G401 (cell line): ENCODE measurements at regions not wholly inside any gene's neighbourhood (a gene's known extent, or its start where the extent isn't known, plus 50 kb on each side); places are given as distances from the start of the nearest gene placed in this dataset.
"Not testable (repeated sequence)": the region's sequence is repeated elsewhere in the genome, so short reads cannot be mapped to it uniquely, and the experiment has no call there.

ENCODE experiments used
- DNase-seq: peaks from one replicate; pipeline ENCODE4 v3.0.0-alpha.2; 2015; ENCODE audit warnings: low spot score
- in situ Hi-C: cut with HindIII; loops from 2 replicates; pipeline ENCODE4 v1.10.0; 2016; ENCODE audit warnings: low sequenced_read_pairs, mixed read lengths

DNA sequence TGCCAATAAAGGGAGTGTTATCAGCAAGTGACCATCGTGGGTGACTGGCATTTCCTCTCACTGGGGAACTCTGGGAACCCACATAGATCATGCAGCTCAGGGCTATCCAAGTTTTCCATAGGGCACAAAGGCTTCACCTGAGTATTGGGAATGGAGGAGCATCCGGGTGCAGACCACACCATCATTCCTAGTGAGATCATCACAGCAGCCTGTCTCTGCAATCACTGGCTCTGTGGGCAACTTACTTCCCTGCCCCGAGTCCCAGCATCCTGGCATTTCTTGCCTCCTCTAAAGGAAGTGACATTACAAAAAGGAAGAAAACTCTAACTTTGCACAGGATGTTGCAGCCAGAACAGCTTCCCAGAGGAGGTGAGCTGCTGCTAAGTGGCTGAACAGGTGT, 80.6 kb upstream of the SHB start:
- no peak for DNase-seq
- in situ Hi-C loops, result no loop called here

DNA sequence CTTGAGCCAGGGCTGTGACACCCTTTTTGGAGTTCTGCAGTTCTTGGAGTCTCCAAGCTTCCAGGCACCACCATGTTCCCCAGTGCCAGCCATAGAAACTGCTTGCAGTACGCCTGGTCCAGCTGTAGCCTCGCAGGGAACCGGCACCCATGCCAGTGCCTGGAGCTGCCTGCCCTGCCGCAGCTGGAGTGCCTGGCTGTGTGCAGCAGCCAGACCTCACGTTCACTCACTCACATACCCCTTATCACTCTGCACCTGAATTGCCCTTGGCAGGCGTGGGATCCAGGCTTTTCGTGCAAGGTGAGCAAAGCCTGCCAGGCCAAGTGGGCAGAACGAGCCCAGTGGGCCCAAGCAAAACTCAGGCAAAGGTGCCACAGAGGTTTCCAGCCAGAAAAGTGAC, 77.8 kb upstream of the SHB start:
- DNase-seq, result no peak
- in situ Hi-C loops, result no loop called here

DNA sequence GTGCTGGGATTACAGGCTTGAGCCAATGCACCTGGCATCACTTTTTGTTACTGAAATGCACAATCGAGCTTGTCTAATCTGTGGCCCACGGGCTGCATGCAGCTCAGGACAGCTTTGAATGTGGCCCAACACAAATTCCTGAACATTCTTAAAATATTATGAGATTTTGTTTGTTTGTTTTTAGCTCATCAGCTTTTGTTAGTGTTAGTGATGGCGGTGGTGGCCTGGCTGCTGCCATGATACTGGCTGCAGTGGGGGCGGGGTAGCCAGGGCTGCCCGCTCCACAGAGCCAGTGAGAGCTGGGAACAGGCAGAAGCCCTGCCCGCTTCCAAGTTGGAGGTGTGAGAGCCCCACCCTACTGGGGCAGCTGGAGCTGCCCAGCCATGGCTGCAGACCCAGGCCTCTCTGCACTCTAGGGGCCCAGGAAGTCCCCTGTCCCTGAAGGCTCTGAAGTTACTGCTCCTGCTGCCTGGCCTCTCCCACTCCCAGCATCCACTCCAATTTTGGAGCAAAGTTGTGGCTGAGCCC, 76.6 kb upstream of the SHB start:
- in situ Hi-C loops, result no loop called here
- no peak for DNase-seq

DNA sequence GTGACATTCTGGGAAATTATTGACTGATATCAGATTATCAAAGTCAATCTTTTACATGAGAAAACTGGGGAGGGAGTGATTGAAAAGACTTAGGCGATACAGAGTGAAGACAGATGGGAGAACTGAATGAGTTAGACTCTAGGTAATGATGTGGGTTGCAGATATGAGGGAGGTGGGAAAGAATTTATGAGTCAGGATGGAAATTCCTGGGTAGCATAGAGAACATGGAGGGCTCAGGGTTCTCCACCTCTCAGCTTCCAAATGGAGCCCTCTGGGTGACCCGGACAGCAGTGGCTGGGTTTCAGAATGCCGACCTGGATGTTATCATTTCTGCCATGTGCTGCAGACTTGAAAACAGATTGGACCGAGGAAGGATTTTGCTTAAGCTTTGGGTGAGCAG, 75.4 kb upstream of the SHB start:
- no peak for DNase-seq
- in situ Hi-C loops, result no loop called here

DNA sequence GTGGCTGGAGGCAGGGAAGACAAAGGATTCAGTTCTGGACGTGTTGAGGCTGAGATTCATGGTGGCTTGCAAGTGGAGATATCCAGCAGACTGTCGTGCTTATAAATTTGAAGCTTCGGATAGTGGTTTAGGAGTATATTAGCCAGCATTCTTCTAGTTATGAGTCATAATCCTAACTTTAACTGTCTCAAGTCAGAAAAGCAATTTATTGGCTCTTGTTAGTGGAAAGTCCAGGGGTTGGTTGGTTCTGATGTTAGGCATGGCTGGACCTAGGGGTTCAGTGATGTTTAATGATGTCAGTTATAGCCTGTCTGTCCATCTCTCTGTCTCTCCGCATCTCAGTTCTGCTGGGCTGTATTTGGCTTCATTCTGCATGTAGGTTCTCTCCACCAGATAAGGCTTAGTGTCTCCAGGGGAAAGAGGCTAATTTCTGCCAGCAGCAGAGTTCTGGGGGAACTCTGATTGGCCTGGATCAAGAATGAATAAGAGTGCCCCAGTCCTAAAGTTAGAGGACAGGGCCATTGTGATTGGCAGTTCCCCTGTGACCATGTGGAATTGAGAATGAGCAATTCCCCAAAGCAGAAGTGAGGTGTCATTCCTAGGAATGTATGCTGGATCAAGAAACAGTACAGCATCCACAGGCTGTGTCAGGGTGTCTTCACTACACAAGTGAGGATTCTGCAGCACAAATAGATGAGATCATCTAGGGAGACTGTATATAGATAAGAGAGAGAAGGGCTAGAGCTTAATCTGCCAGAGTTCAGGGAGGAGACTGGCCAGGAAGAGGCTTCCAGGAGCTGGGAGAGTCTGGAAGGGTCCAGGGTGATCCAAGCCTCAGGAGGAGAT, 72.9 kb upstream of the SHB start:
- in situ Hi-C loops, result no loop called here
- DNase-seq, result no peak

DNA sequence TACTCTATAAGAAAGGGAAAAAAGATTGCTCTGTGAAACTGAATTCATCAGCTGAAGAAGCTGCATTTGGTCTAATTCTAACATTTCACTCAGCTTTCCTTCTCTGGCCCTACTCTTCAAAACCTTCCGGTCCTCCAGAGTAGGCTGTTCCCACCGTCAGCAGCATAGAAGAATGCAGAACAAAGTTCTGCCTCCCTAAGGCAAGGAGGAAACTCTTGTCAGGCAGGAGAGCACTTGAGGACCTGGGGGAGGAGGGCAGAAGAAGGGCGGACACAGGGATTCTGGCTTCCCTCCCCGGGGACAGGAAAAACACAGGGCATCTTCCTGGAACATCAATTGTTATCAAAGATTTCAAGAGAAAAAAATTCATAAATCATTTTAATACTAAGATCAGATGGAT, 69.2 kb upstream of the SHB start:
- in situ Hi-C loops, result no loop called here
- no peak for DNase-seq

DNA sequence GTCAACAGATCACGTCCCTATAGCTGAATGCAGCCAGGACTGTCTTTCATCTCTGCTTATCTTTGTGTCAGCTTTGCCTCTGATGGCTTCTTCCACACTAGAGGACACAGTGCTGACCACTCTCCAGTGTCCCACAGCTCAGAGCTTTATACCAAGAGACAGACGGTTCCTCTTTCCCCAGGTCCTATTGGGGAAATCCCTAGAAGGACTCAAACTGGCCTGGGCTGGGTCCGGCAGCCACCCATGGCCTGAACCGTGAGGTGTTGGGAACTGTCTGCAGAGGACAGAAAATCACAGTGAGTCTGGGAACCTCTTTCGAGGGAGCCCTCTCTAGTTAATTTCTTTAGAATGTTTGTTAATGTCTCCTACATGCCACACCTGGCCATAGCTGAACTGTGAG, 68.3 kb upstream of the SHB start:
- in situ Hi-C loops, result no loop called here
- DNase-seq, result no peak

DNA sequence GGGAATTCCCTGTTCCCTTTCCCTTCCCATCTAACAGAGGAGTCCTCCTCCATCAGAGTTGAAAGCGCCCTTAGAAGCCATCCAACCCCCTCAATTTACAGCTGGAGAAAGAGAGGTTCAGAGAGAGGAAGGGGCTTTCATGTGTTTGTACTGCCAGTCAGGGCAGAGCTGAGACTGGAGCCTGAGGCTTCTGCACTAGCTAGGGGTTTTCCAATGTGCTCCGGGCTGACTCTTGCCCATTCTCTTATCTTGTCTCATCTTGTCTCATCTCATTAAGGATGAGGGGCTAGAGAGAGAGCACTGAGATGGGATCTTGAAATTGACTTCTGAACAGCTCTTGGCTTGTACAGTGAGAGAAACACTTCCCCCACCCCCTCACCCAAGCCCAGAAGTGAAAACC, 67.4 kb upstream of the SHB start:
- DNase-seq, result no peak
- in situ Hi-C loops, result no loop called here

DNA sequence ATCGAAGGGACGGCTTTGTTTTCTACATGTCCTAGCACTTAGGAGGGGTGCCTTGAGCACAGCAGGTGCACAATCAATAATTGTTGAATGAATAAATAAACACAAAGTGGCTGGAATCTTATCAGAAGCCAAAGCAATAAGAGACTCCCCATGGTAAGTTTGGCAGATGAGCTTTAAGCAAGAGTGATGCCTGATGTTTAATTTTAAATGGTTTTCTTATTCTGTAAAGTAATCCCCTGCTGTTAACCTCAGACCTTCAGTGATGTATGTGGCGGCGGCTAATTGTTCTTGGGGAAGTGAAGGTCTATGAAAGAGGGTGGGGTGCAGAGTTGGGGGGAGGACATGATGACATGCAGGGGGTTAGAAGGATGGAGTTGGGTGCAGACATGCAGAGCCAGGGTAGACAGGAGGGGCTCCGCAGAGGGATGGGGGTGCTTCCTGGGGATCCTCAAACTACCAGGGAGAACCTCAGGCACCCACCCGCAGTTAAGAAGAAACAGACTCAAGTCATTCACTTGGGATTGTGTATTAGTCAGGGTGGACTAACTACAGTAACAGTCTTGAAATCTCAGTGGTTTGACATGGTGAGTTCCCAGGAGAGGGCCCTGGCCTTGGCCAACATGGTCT, 65.7 kb upstream of the SHB start:
- no peak for DNase-seq
- in situ Hi-C loops, result no loop called here

DNA sequence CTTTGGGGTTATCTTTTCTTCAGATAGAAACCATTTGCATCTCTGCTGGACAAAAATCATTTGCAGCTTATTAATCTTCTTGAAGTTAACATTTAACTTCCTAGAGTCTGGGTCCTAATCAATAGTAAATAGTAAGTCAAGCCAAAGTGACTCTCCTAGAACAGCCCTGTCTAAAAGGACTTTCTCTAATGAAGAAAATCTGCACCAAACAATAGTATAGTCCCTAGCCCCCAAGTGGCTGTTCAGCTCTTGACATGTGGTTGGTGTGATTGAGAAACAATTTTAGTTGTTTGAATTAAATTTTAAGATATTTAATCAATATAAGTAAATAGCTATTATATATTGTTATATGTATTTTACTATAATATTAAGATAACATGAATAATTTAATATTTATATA, 64.6 kb upstream of the SHB start:
- DNase-seq, result no peak
- in situ Hi-C loops, result no loop called here

DNA sequence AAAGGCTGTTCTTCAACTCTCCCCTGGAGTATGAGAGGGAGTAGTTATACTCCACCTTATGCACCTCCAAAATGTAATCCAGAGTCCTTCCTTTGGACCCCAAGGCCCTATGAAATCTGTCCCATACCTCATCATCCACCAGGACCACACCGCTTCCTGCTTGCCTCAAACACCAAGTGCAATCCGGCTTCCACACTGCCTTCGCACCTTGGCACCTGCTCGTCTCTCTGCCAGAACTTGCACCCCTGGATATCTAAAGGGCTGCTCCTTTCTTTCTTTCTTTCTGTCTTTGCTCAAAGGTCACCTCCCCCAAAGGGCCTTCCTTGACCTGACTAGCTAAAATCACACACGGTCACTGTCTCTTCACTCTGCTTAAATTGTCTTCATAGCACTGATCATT, 63.9 kb upstream of the SHB start:
- in situ Hi-C loops, result no loop called here

DNA sequence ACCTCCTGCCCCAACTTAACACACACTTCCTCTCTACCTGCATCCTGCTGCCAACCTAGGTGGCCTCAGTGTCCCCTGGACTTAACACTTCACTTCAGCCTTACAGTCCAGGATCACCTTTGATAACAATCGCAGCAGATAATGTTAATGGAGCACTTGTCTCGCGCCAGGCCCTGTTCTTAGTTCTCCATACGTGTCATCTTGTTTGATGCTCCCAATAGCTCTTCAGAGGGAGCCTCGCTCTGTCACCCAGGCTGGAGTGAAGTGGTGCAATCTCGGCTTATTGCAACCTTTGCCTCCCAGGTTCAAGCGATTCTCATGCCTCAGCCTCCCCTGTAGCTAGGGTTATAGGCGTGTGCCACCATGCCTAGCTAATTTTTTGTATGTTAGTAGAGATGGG, 62.7 kb upstream of the SHB start:
- no peak for DNase-seq
- in situ Hi-C loops, result no loop called here

More for the DNA sequence above, 63.9 kb upstream of the SHB start:
- no peak for DNase-seq

DNA sequence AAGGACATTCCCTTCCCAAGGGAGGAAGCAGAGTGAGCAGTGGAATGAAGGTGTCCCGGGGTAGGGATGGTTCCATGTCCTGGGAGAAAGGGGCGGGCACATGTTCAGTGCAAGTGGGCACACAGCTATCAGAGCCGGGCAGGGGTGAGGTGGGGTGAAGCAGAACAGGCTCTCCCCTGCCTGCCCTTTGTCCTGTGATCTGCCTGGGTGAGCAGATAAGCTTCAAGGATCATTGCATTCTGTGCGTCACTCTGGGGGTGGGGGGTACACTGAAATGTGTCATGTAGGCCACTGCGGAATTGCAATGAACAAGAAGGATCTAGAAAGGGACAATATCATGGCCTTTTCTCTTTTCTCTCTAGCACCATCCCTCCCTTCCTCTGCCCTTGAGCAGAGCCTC, 61.7 kb upstream of the SHB start:
- in situ Hi-C loops, result no loop called here
- no peak for DNase-seq

DNA sequence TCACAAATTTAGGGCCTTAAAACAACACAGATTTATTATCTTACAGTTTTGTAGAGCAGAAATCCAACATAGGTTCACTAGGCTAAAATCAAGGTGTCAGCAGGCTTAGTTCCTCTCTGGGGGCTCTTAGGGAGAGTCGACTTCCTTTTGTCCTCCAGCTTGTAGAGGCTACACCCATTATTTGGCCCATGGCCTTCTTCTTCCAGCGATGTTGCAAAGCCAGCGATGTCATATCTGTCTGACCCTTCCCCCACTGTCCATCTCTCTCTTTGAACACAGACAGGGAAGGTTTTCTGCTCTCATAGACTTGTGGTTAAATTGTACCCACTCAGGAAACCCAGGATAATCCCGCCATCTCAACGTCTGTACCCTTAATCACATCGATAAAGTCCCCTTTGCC, 60.3 kb upstream of the SHB start:
- no peak for DNase-seq
- in situ Hi-C loops, result no loop called here

DNA sequence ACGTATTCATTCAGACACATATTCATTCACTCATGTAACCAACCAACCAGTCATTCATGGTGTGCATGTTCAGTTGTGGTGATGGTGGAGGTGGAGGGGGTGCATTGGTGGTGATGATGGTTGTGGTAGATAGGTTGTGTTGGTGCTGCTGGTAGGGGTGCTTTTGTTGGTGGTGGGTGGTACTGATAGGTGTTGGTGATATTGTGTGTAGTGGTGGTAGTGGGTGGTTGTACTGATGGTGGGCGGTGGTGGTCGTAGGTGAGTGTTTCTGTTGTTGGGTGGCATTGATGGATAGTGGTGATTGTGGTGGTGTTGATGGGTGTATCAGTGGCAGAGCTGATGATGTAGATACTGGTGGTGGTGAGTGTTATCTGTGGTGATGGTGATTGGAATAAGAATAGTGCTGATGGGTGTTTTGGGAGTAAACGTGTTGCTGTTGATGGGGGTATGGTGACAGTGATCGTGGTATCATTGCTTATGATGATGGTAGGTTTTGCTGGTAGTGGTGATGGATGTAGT, 59.8 kb upstream of the SHB start:
- in situ Hi-C loops, result no loop called here
- DNase-seq, result no peak

DNA sequence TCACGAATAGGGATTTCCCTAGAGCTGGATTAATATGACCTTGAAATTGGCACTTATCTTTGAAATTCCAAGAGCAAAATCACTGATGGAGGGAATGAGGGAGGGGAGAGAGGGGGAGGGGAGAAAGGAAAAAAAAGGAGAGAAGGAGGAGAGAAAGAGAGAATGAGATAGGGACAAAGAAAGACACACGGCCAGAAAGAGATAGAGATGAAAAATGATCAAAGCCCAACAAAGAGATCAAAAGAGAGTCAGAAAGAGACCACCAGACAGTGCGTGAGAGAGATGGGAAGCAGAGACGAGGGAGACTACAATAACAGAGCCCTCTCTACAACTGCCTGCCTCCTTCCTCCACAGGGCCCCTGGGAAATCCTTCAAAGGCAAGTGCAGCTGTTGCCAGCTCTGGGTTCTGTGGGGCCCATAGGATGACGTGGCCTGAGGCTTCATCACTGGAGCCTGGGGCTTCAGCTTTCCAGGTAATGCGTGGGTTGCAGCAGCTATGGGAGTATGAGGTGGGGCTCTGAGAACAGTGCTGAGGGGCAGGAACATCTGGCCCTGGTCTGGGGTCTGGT, 58.3 kb upstream of the SHB start:
- in situ Hi-C loops, result no loop called here

DNA sequence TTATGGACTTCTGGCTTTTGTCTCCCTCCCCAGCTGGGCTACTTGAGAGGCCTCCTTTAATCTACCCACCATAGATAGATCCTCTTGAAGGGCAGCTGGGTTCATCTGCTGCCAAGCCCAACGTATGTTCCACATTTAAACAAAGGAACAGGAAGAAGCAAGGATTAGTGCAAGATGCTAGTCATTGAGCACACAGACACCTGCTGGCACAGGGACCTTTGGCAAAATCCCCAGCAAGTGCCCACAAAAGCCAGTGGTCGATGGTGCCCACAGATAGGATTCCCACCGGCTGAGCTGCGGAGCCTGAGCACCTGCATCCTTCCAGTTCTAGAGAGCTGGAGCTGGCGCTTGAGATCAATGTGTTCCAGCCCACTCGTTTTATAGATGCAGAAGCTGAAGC, 57.7 kb upstream of the SHB start:
- in situ Hi-C loops, result no loop called here
- DNase-seq, result no peak

More for the DNA sequence above, 58.3 kb upstream of the SHB start:
- no peak for DNase-seq

DNA sequence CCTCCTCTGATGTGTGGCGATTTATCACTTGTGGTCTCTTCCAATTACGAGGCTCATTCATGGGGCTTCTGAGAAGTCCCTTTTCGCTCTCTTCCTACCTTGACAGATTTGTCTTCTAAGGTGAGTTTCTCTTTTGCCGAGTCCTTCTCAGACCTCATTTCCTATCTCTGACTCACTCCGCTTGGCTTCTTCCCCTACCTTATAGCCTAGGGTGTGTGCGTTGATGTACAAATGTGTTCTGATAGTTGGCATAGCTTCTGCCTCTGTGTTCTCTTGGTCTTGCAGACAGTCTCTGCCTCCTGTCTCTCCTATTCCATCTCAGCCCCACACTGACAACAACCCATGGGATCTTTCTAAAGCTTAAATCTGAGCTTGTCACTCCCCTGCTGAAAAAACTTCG, 56.9 kb upstream of the SHB start:
- in situ Hi-C loops, result no loop called here
- no peak for DNase-seq

DNA sequence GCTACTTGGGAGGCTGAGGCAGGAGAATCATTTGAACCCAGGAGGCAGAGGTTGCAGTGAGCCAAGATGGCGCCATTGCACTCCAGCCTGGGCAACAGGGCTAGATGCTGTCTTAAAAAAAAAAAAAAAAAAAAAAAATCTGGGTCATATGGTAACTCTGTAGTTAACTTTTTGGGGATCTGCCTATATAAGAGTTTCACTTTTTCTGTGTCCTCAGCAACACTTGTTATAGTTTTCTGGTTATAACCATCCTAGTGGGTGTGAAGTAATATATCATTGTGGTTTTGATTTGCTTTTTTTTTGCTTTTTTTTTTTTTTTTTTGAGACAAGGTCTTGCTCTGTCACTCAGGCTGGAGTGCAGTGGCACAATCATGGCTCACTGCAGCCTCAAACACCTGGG, 54.3 kb upstream of the SHB start:
- DNase-seq, in situ Hi-C loops: not testable (repeated sequence)

DNA sequence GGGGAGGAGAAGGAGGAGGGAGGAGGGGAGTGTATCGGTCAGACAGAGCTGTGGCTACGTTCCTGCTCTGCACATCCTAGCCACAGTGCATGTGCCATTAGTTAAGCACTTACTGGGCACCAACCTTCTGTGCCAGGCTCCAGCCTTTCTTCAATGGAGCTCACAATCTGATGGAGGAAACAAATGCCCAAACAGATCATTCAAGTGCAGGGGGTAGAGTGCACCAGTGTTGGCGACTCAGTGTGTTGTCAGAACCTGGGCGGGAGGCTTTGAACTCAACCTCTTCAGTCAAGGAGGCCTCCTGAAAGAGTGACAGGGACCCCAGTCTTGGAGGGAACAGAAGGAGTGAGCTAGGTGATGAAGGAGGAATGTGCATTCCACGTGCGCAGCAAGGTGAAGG, 51.9 kb upstream of the SHB start:
- in situ Hi-C loops, result no loop called here
- no peak for DNase-seq
